Natural killer cell treated with Interleukin-12 subunit alpha and Interleukin-12 subunit beta and Interleukin-15 and Interleukin-18, amount 100 ng/mL, for 72 hours (primary cell): ENCODE measurements at regions not wholly inside any gene's neighbourhood (a gene's known extent, or its start where the extent isn't known, plus 50 kb on each side); places are given as distances from the start of the nearest gene placed in this dataset.

Source experiments
- ATAC-seq, 2 donors: fragments of 150-1000 bp; cut with Tn5 transposase in 1 of 2; sonication (Bioruptor Pico), chemical (Tn5 transposase) in 1 of 2; 2 replicates each; pipeline ENCODE4 v1.10.0; 2021
- DNase-seq: peaks from one replicate; pipeline ENCODE4 v3.0.0; 2022; ENCODE audit warnings: low spot score
- H3K27ac Mint-ChIP-seq, 2 donors: 1 replicate in 1 of 2; 2 replicates in 1 of 2; pipeline ENCODE4 v1.8.0; 2022; ENCODE audit warnings: mixed read lengths in 2 of 2, mild to moderate bottlenecking in 1 of 2, moderate library complexity in 1 of 2
- H3K27me3 Mint-ChIP-seq, 2 donors: 1 replicate in 1 of 2; 2 replicates in 1 of 2; pipeline ENCODE4 v1.8.0; 2022; ENCODE audit warnings: mixed read lengths in 2 of 2
- H3K36me3 Mint-ChIP-seq: one replicate; pipeline ENCODE4 v1.8.0; 2022; ENCODE audit warnings: mixed read lengths
- H3K4me1 Mint-ChIP-seq, 2 donors: 1 replicate in 1 of 2; 2 replicates in 1 of 2; pipeline ENCODE4 v1.8.0; 2022; ENCODE audit warnings: low read depth in 2 of 2, mixed read lengths in 2 of 2, mild to moderate bottlenecking in 1 of 2
- H3K4me3 Mint-ChIP-seq: one replicate; pipeline ENCODE4 v1.8.0; 2022; ENCODE audit warnings: mixed read lengths
- H3K9me3 Mint-ChIP-seq: 2 replicates; pipeline ENCODE4 v1.8.0; 2022; ENCODE audit warnings: mixed read lengths

DNA sequence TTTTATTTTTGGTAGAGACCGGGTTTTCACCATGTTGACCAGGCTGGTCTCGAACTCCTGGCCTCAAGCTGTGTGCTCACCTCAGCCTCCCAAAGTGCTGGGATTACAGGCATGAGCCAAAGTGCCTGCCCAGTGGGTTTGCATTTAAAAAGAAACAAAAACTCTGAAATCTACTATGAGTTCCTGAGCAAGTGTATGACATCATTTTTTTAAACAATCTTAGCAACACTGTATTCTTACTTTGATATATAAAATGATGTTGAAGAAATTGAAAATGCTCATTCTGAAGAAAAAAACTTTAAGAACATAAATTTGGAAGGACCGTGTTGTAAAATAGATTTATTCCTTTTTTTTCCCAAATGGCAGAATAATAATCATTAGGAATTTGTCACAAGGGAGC is 1199.7 kb downstream of the DIAPH3 start:
- H3K4me3 Mint-ChIP-seq, result no peak overlapping the region
- H3K27ac Mint-ChIP-seq, result no peak overlapping the region
- peaks cover 3% of the 10 kb centered on the region for H3K9me3 Mint-ChIP-seq
- no peak for DNase-seq
- no peaks in the 10 kb centered on the region for H3K4me1 Mint-ChIP-seq
- ATAC-seq, result no peak
- H3K27me3 Mint-ChIP-seq, result no peaks in the 10 kb centered on the region
- H3K36me3 Mint-ChIP-seq, result no peaks in the 10 kb centered on the region

DNA sequence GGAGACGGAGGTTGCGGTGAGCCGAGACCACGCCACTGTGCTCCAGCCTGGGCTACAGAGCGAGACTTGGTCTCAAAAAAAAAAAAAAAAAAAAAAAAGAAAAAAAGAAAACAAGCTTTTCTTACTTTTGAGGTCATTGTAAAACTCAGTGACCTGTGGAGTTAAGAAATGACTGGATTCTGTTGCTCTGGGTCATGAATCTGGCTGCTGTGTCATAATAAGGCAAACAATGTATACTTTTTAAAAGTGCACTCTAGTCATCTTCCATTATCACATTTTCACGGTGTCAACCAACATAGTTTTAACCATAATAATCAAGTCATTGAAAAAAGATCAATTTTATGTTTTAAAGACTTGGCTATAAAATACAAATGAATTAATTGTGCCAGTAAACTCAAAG is 1186.6 kb downstream of the DIAPH3 start:
- no peaks in the 10 kb centered on the region for H3K36me3 Mint-ChIP-seq
- DNase-seq, result no peak
- no peaks in the 10 kb centered on the region for H3K4me1 Mint-ChIP-seq
- no peak overlapping the region for H3K4me3 Mint-ChIP-seq
- no peaks in the 10 kb centered on the region for H3K27me3 Mint-ChIP-seq
- peaks cover 5% of the 10 kb centered on the region for H3K9me3 Mint-ChIP-seq
- ATAC-seq, result no peak
- no peak overlapping the region for H3K27ac Mint-ChIP-seq

- H3K27ac Mint-ChIP-seq, result no peak overlapping the region
- peaks cover 5% of the 10 kb centered on the region for H3K9me3 Mint-ChIP-seq
- H3K36me3 Mint-ChIP-seq, result no peaks in the 10 kb centered on the region
- ATAC-seq (no peak), DNase-seq (no peak)
- H3K4me3 Mint-ChIP-seq, result no peak overlapping the region
- no peaks in the 10 kb centered on the region for H3K27me3 Mint-ChIP-seq
- H3K4me1 Mint-ChIP-seq, result no peaks in the 10 kb centered on the region
Observed at GRCh38 chr13:58978331-58978730, 1185.4 kb downstream of the DIAPH3 start.

DNA sequence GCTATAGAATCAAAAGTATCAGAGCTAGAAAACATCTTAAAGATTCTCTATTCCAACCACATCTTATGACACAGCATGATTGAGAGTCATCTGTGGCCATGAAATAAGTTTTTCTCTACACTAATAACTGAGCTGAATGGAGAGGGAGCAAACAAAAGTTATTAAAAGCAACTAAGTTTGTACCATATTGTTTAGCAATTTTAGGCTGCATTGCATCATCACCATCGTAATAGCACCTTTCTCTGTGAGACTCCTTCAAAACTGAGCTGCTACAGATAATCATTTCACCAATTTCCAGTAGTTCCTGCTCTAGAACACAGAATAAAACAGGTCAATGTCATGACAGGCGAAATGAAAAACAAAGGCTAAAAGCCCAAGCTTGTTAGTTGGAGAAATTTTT is 1183.9 kb downstream of the DIAPH3 start:
- DNase-seq (no peak), ATAC-seq (no peak)
- Mint-ChIP-seq H3K27ac (no peak overlapping the region), H3K9me3 (peaks cover 14% of the 10 kb centered on the region), H3K36me3 (peaks cover 5% of the 10 kb centered on the region), H3K27me3 (no peaks in the 10 kb centered on the region), H3K4me3 (no peak overlapping the region), H3K4me1 (no peaks in the 10 kb centered on the region)

GRCh38 chr13:58985845-58986244 is 1177.9 kb downstream of the DIAPH3 start:
- Mint-ChIP-seq H3K4me3 (no peak overlapping the region), H3K27ac (no peak overlapping the region), H3K36me3 (peaks cover 7% of the 10 kb centered on the region), H3K9me3 (peaks cover 22% of the 10 kb centered on the region), H3K27me3 (no peaks in the 10 kb centered on the region), H3K4me1 (no peaks in the 10 kb centered on the region)
- ATAC-seq (no peak), DNase-seq (no peak)

DNA sequence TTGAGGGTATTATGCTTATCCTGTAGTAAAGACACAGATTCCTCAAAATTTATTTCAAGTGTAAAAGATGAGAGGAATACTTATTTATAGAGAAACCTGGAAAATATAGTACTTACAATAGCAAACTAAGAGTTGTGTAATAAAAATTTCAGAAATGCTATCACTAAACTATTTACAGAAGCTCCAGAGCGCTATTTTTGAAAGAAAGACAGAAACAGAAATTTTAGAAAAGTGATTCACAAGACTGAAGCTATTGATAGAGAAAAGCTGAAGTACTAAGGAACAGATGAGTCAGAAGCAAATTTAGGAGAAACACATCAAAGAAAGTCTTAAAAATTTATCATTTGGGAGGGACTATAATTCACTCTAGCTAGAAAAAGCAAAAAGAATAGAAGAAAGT is 1174.2 kb downstream of the DIAPH3 start:
- H3K27me3 Mint-ChIP-seq, result no peaks in the 10 kb centered on the region
- H3K36me3 Mint-ChIP-seq, result peaks cover 6% of the 10 kb centered on the region
- DNase-seq (no peak), ATAC-seq (no peak)
- H3K9me3 Mint-ChIP-seq, result peaks cover 17% of the 10 kb centered on the region
- no peaks in the 10 kb centered on the region for H3K4me1 Mint-ChIP-seq
- no peak overlapping the region for H3K27ac Mint-ChIP-seq
- no peak overlapping the region for H3K4me3 Mint-ChIP-seq

DNA sequence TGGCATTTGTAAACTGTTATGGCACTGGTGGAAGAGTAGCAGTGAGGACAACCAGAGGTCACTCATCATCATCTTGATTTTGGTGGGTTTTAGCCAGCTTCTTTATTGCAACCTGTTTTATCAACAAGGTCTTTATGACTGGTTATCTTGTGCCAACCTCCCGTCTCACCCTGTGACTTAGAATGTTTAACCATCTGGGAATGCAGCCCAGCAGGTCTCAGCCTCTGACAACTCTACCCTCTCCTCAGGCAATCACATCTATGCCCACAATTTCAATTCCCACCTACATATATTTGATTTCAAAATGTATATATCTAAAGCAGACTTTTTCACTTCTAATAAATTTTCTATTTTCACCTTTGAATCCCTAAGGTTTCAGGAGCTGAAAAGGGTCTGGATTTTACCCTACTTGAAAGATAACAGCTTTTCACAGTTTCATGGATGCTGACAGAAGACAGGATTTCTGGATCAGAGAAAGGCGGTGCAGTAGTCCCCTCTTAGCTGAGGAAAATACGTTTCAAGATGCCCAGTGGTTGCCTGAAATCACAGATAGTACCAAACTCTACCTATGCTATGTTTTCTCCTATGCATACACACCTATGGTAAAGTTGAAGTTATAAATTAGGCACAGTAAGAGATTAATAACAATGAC is 1171.8 kb downstream of the DIAPH3 start:
- ATAC-seq (no peak), DNase-seq (no peak)
- Mint-ChIP-seq H3K9me3 (peaks cover 8% of the 10 kb centered on the region), H3K27me3 (no peaks in the 10 kb centered on the region), H3K4me3 (no peak overlapping the region), H3K4me1 (no peaks in the 10 kb centered on the region), H3K27ac (no peak overlapping the region), H3K36me3 (no peaks in the 10 kb centered on the region)

DNA sequence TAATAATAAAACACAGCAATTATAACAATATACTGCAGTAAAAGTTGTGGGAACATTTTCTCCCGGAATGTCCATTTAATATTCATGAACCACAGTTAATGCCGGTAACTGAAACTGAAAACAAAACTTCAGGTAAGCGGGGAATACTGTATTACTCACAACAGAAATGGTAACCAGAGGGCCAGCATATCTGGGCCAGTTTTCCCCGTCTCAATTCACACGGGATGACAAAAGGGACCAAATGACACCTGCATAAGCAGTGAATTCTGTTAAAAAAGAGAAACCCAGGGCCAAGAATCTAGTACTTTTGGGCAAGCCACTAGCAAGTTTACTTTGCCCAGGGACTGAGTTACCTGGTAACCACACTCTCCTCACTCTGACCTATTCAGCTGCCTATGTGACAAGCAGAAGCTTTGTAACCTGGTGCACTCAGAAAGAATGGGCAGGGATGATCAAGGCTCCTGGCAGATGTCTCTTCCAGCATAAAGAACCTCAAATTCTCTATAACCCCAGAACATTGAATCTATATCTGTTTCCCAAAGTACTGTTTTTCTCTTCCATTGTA is 1171.2 kb downstream of the DIAPH3 start:
- Mint-ChIP-seq H3K4me1 (no peaks in the 10 kb centered on the region), H3K9me3 (peaks cover 8% of the 10 kb centered on the region), H3K4me3 (no peak overlapping the region), H3K27ac (no peak overlapping the region), H3K27me3 (no peaks in the 10 kb centered on the region), H3K36me3 (no peaks in the 10 kb centered on the region)
- DNase-seq (no peak), ATAC-seq (no peak)

DNA sequence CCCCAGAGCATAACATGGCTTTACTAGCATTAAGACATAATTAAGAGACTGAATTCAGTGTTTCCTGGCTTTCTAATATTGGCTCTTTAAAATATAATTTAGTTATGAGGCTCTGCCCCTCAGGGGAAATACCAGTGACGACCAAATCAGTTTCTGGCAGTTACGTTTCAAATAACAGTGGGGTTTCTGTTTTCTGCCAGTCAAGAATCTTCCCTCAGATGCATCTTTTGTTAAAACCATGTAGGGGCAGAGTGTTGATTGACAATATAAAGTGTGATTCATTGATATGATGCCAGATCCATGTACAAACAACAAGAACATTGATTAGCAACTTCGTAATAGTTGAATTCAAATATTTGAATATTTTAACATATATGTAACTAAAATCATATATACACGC is 1169.7 kb downstream of the DIAPH3 start:
- Mint-ChIP-seq H3K4me3 (no peak overlapping the region), H3K27ac (no peak overlapping the region), H3K4me1 (no peaks in the 10 kb centered on the region), H3K27me3 (no peaks in the 10 kb centered on the region), H3K36me3 (no peaks in the 10 kb centered on the region), H3K9me3 (peaks cover 4% of the 10 kb centered on the region)
- DNase-seq (no peak), ATAC-seq (no peak)

DNA sequence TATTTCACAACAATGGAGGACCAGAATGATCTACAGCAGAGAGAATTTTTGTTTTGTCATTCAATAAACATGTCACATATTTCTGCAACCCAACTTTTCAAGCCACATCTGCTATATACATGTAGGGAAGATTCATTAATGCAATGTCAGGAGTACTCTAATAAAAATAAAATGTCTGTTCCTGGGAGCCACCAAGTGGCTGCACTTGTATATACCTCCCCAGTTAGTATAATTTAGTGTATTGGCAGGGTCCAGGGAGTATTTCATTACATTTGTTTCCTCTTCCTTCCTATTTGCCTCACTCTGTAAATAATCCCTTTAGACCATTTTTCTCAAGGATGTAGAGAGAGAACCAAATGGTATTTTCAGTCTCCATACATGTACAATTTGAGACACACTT is 1169.0 kb downstream of the DIAPH3 start:
- peaks cover 4% of the 10 kb centered on the region for H3K9me3 Mint-ChIP-seq

GRCh38 chr13:58998716-58999115 is 1165.0 kb downstream of the DIAPH3 start:
- H3K27ac Mint-ChIP-seq, result no peak overlapping the region
- ATAC-seq (no peak), DNase-seq (no peak)
- no peaks in the 10 kb centered on the region for H3K4me1 Mint-ChIP-seq
- no peak overlapping the region for H3K4me3 Mint-ChIP-seq
- H3K9me3 Mint-ChIP-seq, result peaks cover 6% of the 10 kb centered on the region
- no peaks in the 10 kb centered on the region for H3K36me3 Mint-ChIP-seq
- H3K27me3 Mint-ChIP-seq, result no peaks in the 10 kb centered on the region

More for the DNA sequence above, 1169.0 kb downstream of the DIAPH3 start:
- H3K27me3 Mint-ChIP-seq, result no peaks in the 10 kb centered on the region
- DNase-seq (no peak), ATAC-seq (no peak)
- no peaks in the 10 kb centered on the region for H3K36me3 Mint-ChIP-seq
- H3K27ac Mint-ChIP-seq, result no peak overlapping the region
- H3K4me1 Mint-ChIP-seq, result no peaks in the 10 kb centered on the region
- H3K4me3 Mint-ChIP-seq, result no peak overlapping the region

- no peaks in the 10 kb centered on the region for H3K36me3 Mint-ChIP-seq
- H3K9me3 Mint-ChIP-seq, result peaks cover 6% of the 10 kb centered on the region
- H3K27ac Mint-ChIP-seq, result no peak overlapping the region
- no peak for DNase-seq
- H3K4me1 Mint-ChIP-seq, result no peaks in the 10 kb centered on the region
- ATAC-seq, result no peak
- no peaks in the 10 kb centered on the region for H3K27me3 Mint-ChIP-seq
- H3K4me3 Mint-ChIP-seq, result no peak overlapping the region
Observed at GRCh38 chr13:58999851-59000250, 1163.9 kb downstream of the DIAPH3 start.

DNA sequence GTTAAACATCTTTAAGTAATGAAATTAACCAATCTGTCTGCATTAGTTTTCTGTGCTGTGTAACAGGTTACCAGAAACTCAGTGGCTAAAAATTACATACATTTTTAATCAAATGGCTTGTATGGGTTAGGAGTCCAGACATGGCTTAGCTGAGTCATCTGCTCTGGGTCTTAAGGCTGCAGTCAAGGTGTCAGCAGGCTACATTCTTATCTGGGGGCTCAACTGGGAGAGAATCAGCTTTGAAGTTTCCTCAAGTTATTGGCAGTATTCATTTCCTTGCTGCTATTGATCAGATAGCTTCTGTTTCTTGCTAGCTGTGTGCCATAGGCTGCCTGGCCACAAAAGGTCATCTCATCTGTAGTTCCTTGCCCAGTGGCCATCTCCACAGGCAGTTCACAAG is 1163.0 kb downstream of the DIAPH3 start:
- Mint-ChIP-seq H3K27ac (no peak overlapping the region), H3K4me1 (no peaks in the 10 kb centered on the region), H3K36me3 (no peaks in the 10 kb centered on the region), H3K27me3 (no peaks in the 10 kb centered on the region), H3K9me3 (peaks cover 6% of the 10 kb centered on the region), H3K4me3 (no peak overlapping the region)
- no peak for DNase-seq
- ATAC-seq, result no peak

DNA sequence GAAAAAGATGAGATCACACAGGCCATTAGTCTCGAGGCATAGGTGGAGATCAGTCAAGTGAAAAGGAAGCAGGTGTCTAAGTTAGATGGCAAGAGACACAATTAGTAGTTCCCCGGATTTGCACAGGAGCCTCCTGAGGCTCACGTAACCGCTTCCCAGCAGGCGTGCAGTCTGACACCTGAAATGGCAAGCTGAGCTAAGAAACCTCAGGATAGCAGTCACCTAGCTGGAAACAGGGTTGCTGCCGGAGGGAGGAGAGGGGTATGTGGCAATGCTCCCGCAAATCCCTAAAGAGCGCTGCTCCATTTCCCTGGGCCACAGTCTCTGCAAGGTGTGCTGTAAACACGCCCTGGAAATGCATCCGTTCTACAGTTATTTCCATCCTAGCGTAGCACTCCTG is 1151.0 kb downstream of the DIAPH3 start:
- no peak for DNase-seq
- ATAC-seq, result no peak
- peaks cover 12% of the 10 kb centered on the region for H3K9me3 Mint-ChIP-seq
- H3K4me3 Mint-ChIP-seq, result no peak overlapping the region
- no peaks in the 10 kb centered on the region for H3K36me3 Mint-ChIP-seq
- no peaks in the 10 kb centered on the region for H3K4me1 Mint-ChIP-seq
- H3K27ac Mint-ChIP-seq, result no peak overlapping the region
- no peaks in the 10 kb centered on the region for H3K27me3 Mint-ChIP-seq

DNA sequence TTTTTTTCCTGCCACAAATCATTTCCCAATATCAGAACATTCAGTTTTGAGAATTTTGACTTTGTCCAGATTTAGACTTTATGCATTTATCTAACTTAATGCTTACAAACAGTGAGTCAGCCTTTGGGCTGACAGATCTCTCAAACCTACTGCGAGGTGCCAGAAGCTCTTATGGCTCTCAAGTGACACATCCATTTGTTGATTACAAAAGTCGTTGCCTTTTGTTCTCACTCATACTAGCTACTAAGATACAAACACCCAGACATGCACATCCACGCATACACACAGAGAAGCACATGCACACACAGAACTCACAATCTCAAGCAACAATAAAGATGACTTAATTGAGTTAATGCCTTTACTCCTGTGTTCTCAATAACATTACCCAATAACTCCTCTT is 1147.5 kb downstream of the DIAPH3 start:
- Mint-ChIP-seq H3K4me1 (no peaks in the 10 kb centered on the region), H3K4me3 (no peak overlapping the region), H3K9me3 (peaks cover 10% of the 10 kb centered on the region), H3K27ac (no peak overlapping the region), H3K27me3 (no peaks in the 10 kb centered on the region), H3K36me3 (no peaks in the 10 kb centered on the region)
- DNase-seq (no peak), ATAC-seq (no peak)
